Epithelial cell of proximal tubule (primary cell): ENCODE measurements at regions not wholly inside any gene's neighbourhood (a gene's known extent, or its start where the extent isn't known, plus 50 kb on each side); places are given as distances from the start of the nearest gene placed in this dataset.

Experiments used
- DNase-seq: peaks from one replicate; pipeline ENCODE4 v3.0.0-alpha.2; 2011; ENCODE audit warnings: low read depth
- H3K4me3 ChIP-seq: 2 replicates; pipeline ENCODE4 v1.5.1; 2011; ENCODE audit warnings: low read depth, mild to moderate bottlenecking, low read length
- CTCF ChIP-seq: conservative IDR thresholded peaks from 2 replicates; pipeline ENCODE4 v1.5.1; 2012; ENCODE audit warnings: low read depth, mild to moderate bottlenecking, low read length

GRCh38 chr6:147826698-147827097, 318.2 kb downstream of the SAMD5 start:
- TF ChIP-seq CTCF: no peak
- no peak for DNase-seq
- H3K4me3 ChIP-seq: no peak overlapping the region

GRCh38 chr6:147829418-147829817, 320.9 kb downstream of the SAMD5 start:
- DNase-seq: no peak
- no peak for TF ChIP-seq CTCF
- H3K4me3 ChIP-seq: no peak overlapping the region

- no peak for DNase-seq
- H3K4me3 ChIP-seq: no peak overlapping the region
- TF ChIP-seq CTCF: no peak
Measured at GRCh38 chr6:147829835-147830234, 321.3 kb downstream of the SAMD5 start.

GRCh38 chr6:147831356-147831755, 322.9 kb downstream of the SAMD5 start:
- H3K4me3 ChIP-seq: no peak overlapping the region
- no peak for DNase-seq
- TF ChIP-seq CTCF: no peak

GRCh38 chr6:147833607-147834006, 325.1 kb downstream of the SAMD5 start:
- H3K4me3 ChIP-seq: no peak overlapping the region
- no peak for DNase-seq
- TF ChIP-seq CTCF: no peak

GRCh38 chr6:147834084-147834776, 325.7 kb downstream of the SAMD5 start:
- TF ChIP-seq CTCF: no peak
- no peak for DNase-seq
- H3K4me3 ChIP-seq: no peak overlapping the region

- no peak for DNase-seq
- H3K4me3 ChIP-seq: no peak overlapping the region
- TF ChIP-seq CTCF: no peak
Measured at GRCh38 chr6:147837540-147837939, 329.1 kb downstream of the SAMD5 start.
